SK-N-SH (cell line): ENCODE measurements at regions not wholly inside any gene's neighbourhood (a gene's known extent, or its start where the extent isn't known, plus 50 kb on each side); places are given as distances from the start of the nearest gene placed in this dataset.

Source experiments
- CTCF ChIA-PET: fragments of 300-600, 350-600 bp; formaldehyde crosslinking; extraction: SDS; loops from one replicate; lab custom pipeline; 2021; lab: Yijun Ruan, JAX
- POLR2A ChIA-PET: fragments of 350-600 bp; sonication (Branson Sonifier 250); formaldehyde crosslinking; extraction: SDS; loops from one replicate; lab custom pipeline; 2020; ENCODE audit warnings: antibody characterized with exemption, inconsistent platforms; lab: Yijun Ruan, JAX
- DNase-seq: peaks from one replicate; pipeline ENCODE4 v3.0.0; 2012
- H2AFZ ChIP-seq: fragments of 200-600 bp; sonication (generic); 2 replicates; pipeline ENCODE4 v1.8.1; 2016; ENCODE audit warnings: antibody characterized with exemption, mild to moderate bottlenecking, low read depth
- H3F3A ChIP-seq: fragments of 200-600 bp; sonication (generic); replicated peaks from 2 replicates; pipeline ENCODE3; 2016; ENCODE audit warnings: antibody characterized with exemption, mild to moderate bottlenecking; ENCODE audit not compliant: insufficient read depth
- H3K27ac ChIP-seq, 2 experiments: fragments of 200-500 bp in 1 of 2; fragments of 200-600 bp in 1 of 2; sonication (Bioruptor generic) in 1 of 2; sonication (generic), shearing (Covaris generic) in 1 of 2; 2 replicates each; pipeline versions ENCODE4 v1.5.1 to v1.6.1; 2014 to 2016; ENCODE audit warnings: low read depth in 2 of 2, inconsistent platforms in 1 of 2, low read length in 1 of 2, mild to moderate bottlenecking in 1 of 2, mixed read lengths in 1 of 2
- H3K27me3 ChIP-seq: fragments of 200-600 bp; sonication (generic), shearing (Covaris generic); 2 replicates; pipeline ENCODE4 v1.6.1; 2016; ENCODE audit warnings: mixed run types; ENCODE audit not compliant: insufficient read depth
- H3K36me3 ChIP-seq, 2 experiments: fragments of 200-500 bp in 1 of 2; fragments of 200-600 bp in 1 of 2; sonication (Bioruptor generic) in 1 of 2; sonication (generic) in 1 of 2; replicated peaks in 1 of 2; 2 replicates each; pipeline versions ENCODE3 to v1.5.1; 2014 to 2016; ENCODE audit warnings: low read length in 1 of 2, mild to moderate bottlenecking in 1 of 2; ENCODE audit not compliant: insufficient read depth in 2 of 2, control insufficient read depth in 1 of 2
- H3K4me1 ChIP-seq, 2 experiments: fragments of 200-500 bp in 1 of 2; fragments of 200-600 bp in 1 of 2; sonication (Bioruptor generic) in 1 of 2; sonication (generic), shearing (Covaris generic) in 1 of 2; 2 replicates each; pipeline versions ENCODE4 v1.5.1 to v1.6.1; 2014 to 2016; ENCODE audit warnings: low read depth in 1 of 2, low read length in 1 of 2, mixed run types in 1 of 2; ENCODE audit not compliant: insufficient read depth in 2 of 2, control insufficient read depth in 1 of 2
- H3K4me2 ChIP-seq: fragments of 200-600 bp; sonication (generic), shearing (Covaris generic); 2 replicates; pipeline ENCODE4 v1.6.1; 2017; ENCODE audit warnings: mixed run types
- H3K4me3 ChIP-seq, 2 experiments: fragments of 200-500 bp in 1 of 2; fragments of 200-600 bp in 1 of 2; sonication (Bioruptor generic) in 1 of 2; sonication (generic), shearing (Covaris generic) in 1 of 2; 2 replicates each; pipeline versions ENCODE4 v1.5.1 to v1.8.1; 2014 to 2016; ENCODE audit warnings: low read depth in 2 of 2, inconsistent platforms in 1 of 2, low read length in 1 of 2, mild to moderate bottlenecking in 1 of 2, mixed read lengths in 1 of 2, moderate library complexity in 1 of 2
- H3K79me2 ChIP-seq: fragments of 200-600 bp; sonication (generic); 2 replicates; pipeline ENCODE4 v1.8.1; 2017; ENCODE audit warnings: mild to moderate bottlenecking; ENCODE audit not compliant: insufficient read depth
- H3K9ac ChIP-seq: fragments of 200-600 bp; sonication (generic); 2 replicates; pipeline ENCODE4 v1.6.1; 2017; ENCODE audit warnings: mixed run types
- H3K9me2 ChIP-seq: fragments of 200-600 bp; sonication (generic); 2 replicates; pipeline ENCODE4 v1.6.1; 2017; ENCODE audit warnings: mixed run types
- H3K9me3 ChIP-seq: fragments of 200-600 bp; sonication (generic); 2 replicates; pipeline ENCODE4 v1.6.1; 2017; ENCODE audit warnings: mixed run types, mild to moderate bottlenecking, moderate library complexity
- H4K20me1 ChIP-seq: fragments of 200-600 bp; sonication (generic); 2 replicates; pipeline ENCODE4 v1.6.1; 2017; ENCODE audit warnings: mild to moderate bottlenecking, mixed run types; ENCODE audit not compliant: insufficient read depth
- EP300 ChIP-seq, 2 experiments: IDR thresholded peaks; 2 replicates each; pipeline versions ENCODE4 v1.4.0 to v1.6.1; 2012; ENCODE audit warnings: borderline replicate concordance in 1 of 2, low read depth in 1 of 2, low read length in 1 of 2
- FOSL2 ChIP-seq: IDR thresholded peaks from 2 replicates; pipeline ENCODE4 v1.4.0; 2012; ENCODE audit warnings: low read depth, mild to moderate bottlenecking, moderate library complexity, borderline replicate concordance
- JUND ChIP-seq: IDR thresholded peaks from 2 replicates; pipeline ENCODE4 v1.4.0; 2012
- MAX ChIP-seq: IDR thresholded peaks from 2 replicates; pipeline ENCODE4 v1.4.0; 2012; ENCODE audit warnings: low read depth
- NFIC ChIP-seq: IDR thresholded peaks from 2 replicates; pipeline ENCODE4 v1.4.0; 2012; ENCODE audit warnings: borderline replicate concordance
- NRF1 ChIP-seq: IDR thresholded peaks from 2 replicates; pipeline ENCODE4 v1.6.1; 2012; ENCODE audit warnings: low read depth, mild to moderate bottlenecking, low read length
- RCOR1 ChIP-seq: fragments of 150-350 bp; IDR thresholded peaks from 2 replicates; pipeline ENCODE4 v1.6.1; 2017; ENCODE audit warnings: antibody characterized with exemption, low read length
- REST ChIP-seq: IDR thresholded peaks from 2 replicates; pipeline ENCODE4 v1.6.1; 2012; ENCODE audit warnings: mild to moderate bottlenecking, low read depth, low read length, moderate library complexity
- TCF12 ChIP-seq: IDR thresholded peaks from 2 replicates; pipeline ENCODE4 v1.4.0; 2012
- TEAD4 ChIP-seq: IDR thresholded peaks from 2 replicates; pipeline ENCODE4 v1.4.0; 2012; ENCODE audit warnings: mild to moderate bottlenecking, borderline replicate concordance; ENCODE audit not compliant: insufficient read depth
- USF2 ChIP-seq: fragments of 150-350 bp; IDR thresholded peaks from 2 replicates; pipeline ENCODE4 v1.6.1; 2017; ENCODE audit warnings: antibody characterized with exemption, low read length, low read depth, borderline replicate concordance
- YY1 ChIP-seq: IDR thresholded peaks from 2 replicates; pipeline ENCODE4 v1.4.0; 2012; ENCODE audit warnings: low read depth, mild to moderate bottlenecking
- WGBS: methylation state at CpG from one replicate; pipeline ENCODE4 v1.1.6; 2017; ENCODE audit warnings: low lambda C conversion rate; 5-methylcytosine and 5-hydroxymethylcytosine counted together
- TF ChIP-seq, protein P1 (sequence below): IDR thresholded peaks from 2 replicates; pipeline ENCODE4 v1.4.0; 2012; ENCODE audit warnings: low read depth, borderline replicate concordance

DNA sequence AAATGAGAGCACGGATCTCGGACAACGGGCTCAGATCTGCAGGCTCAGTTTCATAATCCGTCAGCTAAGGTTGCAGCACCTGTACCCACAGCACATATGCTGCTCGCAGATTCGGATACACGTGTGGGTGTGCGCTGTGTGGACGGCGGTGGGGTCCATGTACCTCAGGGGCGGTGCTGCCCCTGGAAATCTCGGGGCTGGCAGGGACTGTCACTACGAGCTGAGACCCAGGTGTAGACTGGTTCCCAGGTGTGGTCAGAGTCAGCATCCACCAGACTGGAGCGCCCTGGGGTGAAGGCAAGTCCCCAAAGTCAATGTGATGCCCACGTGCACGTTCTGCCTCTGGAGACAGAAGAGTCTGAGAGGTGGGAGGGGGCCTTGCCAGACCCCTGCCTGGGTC, 989.3 kb downstream of the BRD1 start (continued):
- TF ChIP-seq MAX (no peak), FOSL2 (no peak), NFIC (no peak), TEAD4 (no peak), JUND (no peak), NRF1 (no peak)

GRCh38 chr22:48837341-48837935, 990.2 kb downstream of the BRD1 start:
- no peaks in the 10 kb centered on the region for H4K20me1 ChIP-seq
- DNase-seq, result no peak
- POLR2A ChIA-PET, result no interaction called here
- H3K4me1 ChIP-seq, result no peaks in the 10 kb centered on the region
- H3K9ac ChIP-seq, result no peak overlapping the region
- TF ChIP-seq, protein P1, sequence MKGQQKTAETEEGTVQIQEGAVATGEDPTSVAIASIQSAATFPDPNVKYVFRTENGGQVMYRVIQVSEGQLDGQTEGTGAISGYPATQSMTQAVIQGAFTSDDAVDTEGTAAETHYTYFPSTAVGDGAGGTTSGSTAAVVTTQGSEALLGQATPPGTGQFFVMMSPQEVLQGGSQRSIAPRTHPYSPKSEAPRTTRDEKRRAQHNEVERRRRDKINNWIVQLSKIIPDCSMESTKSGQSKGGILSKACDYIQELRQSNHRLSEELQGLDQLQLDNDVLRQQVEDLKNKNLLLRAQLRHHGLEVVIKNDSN, result no peak
- TF ChIP-seq REST, result no peak
- no peak for TF ChIP-seq EP300 (IDR thresholded peaks at IDR 0.05; ENCODE audit: borderline replicate concordance in 1 of 2, low read depth in 1 of 2, low read length in 1 of 2)
- no peak for TF ChIP-seq RCOR1
- no peak for TF ChIP-seq YY1
- no peak for TF ChIP-seq NRF1
- TF ChIP-seq USF2, result no peak
- TF ChIP-seq TCF12, result no peak
- TF ChIP-seq, all 33 proteins: peak for 0
- CTCF ChIA-PET, result no interaction called here
- H3K27ac ChIP-seq, result no peak overlapping the region
- H3K4me2 ChIP-seq, result no peak overlapping the region
- no peaks in the 10 kb centered on the region for H3K27me3 ChIP-seq
- H2AFZ ChIP-seq, result no peak overlapping the region
- no peaks in the 10 kb centered on the region for H3K9me3 ChIP-seq
- H3K79me2 ChIP-seq, result no peaks in the 10 kb centered on the region
- H3K4me3 ChIP-seq, result no peak overlapping the region
- no peaks in the 10 kb centered on the region for H3K9me2 ChIP-seq
- H3F3A ChIP-seq, result peaks cover 4% of the 10 kb centered on the region
- no peaks in the 10 kb centered on the region for H3K36me3 ChIP-seq
- WGBS, result 34% methylated on average over 16 of the region's 16 CpGs
